K562 (cell line): ENCODE measurements at regions not wholly inside any gene's neighbourhood (a gene's known extent, or its start where the extent isn't known, plus 50 kb on each side); places are given as distances from the start of the nearest gene placed in this dataset.

Experiments
- CXXC5 ChIP-seq: fragments of 250-450 bp; sonication (Bioruptor Pico); IDR thresholded peaks from 2 replicates; pipeline ENCODE4 v1.8.0; 2022; ENCODE audit warnings: inconsistent platforms, mild to moderate bottlenecking, moderate library complexity
- ESRRA ChIP-seq: fragments of 450-650 bp; IDR thresholded peaks from 2 replicates; pipeline ENCODE4 v1.6.1; 2014; ENCODE audit warnings: low read depth, mild to moderate bottlenecking, moderate library complexity, borderline replicate concordance
- ETS1 ChIP-seq: conservative IDR thresholded peaks from 2 replicates; pipeline ENCODE4 v1.6.1; 2011; ENCODE audit warnings: low read depth, mild to moderate bottlenecking, low read length; ENCODE audit not compliant: control insufficient read depth
- GATA2 ChIP-seq: sonication (generic); formaldehyde crosslinking; IDR thresholded peaks from 2 replicates; pipeline ENCODE4 v1.4.0; 2020; ENCODE audit warnings: mild to moderate bottlenecking, missing genetic modification reagents
- HCFC1 ChIP-seq: IDR thresholded peaks from 2 replicates; pipeline ENCODE4 v1.6.1; 2012; ENCODE audit warnings: low read depth, low read length, improper control_type of control experiment
- HNRNPL ChIP-seq: fragments of 200-400 bp; formaldehyde crosslinking; IDR thresholded peaks from 2 replicates; pipeline ENCODE4 v1.6.1; 2017; ENCODE audit warnings: low read depth, mild to moderate bottlenecking, low read length
- MEF2D ChIP-seq: conservative IDR thresholded peaks from 2 replicates; pipeline ENCODE4 v1.6.1; 2016; ENCODE audit warnings: low read depth, missing genetic modification characterization, missing compliant biosample characterization
- MYNN ChIP-seq, 2 experiments: sonication (generic); formaldehyde crosslinking in 1 of 2; IDR thresholded peaks; 2 replicates each; pipeline versions ENCODE4 v1.5.0 to v1.6.1; 2016 to 2020; ENCODE audit warnings: antibody characterized with exemption in 1 of 2, missing genetic modification reagents in 1 of 2
- NEUROD1 ChIP-seq: fragments of 150-350 bp; IDR thresholded peaks from 2 replicates; pipeline ENCODE4 v1.6.1; 2014; ENCODE audit warnings: borderline replicate concordance, low read length, low read depth; ENCODE audit not compliant: partially characterized antibody
- PBX2 ChIP-seq, 2 experiments: IDR thresholded peaks in 1 of 2; conservative IDR thresholded peaks in 1 of 2; 2 replicates each; pipeline ENCODE4 v1.6.1; 2016; ENCODE audit warnings: low read depth in 2 of 2, mild to moderate bottlenecking in 1 of 2, missing compliant biosample characterization in 1 of 2, missing genetic modification characterization in 1 of 2, moderate library complexity in 1 of 2
- PHF21A ChIP-seq: fragments of 450-650 bp; IDR thresholded peaks from 2 replicates; pipeline ENCODE4 v1.6.1; 2017; ENCODE audit warnings: low read depth, borderline replicate concordance
- SIN3A ChIP-seq, 2 experiments: fragments of 150-350 bp in 1 of 2; IDR thresholded peaks; 2 replicates each; pipeline ENCODE4 v1.6.1; 2011 to 2016; ENCODE audit warnings: borderline replicate concordance in 2 of 2, low read depth in 2 of 2, low read length in 2 of 2, mild to moderate bottlenecking in 2 of 2, moderate library complexity in 2 of 2; ENCODE audit not compliant: control insufficient read depth in 1 of 2
- SMAD1 ChIP-seq: fragments of 150-350 bp; IDR thresholded peaks from 2 replicates; pipeline ENCODE4 v1.6.1; 2014; ENCODE audit warnings: low read length, low read depth; ENCODE audit not compliant: partially characterized antibody
- SOX6 ChIP-seq: fragments of 450-650 bp; IDR thresholded peaks from 2 replicates; pipeline ENCODE4 v1.6.1; 2014; ENCODE audit warnings: mild to moderate bottlenecking
- TCF3 ChIP-seq: sonication (generic); formaldehyde crosslinking; IDR thresholded peaks from 2 replicates; pipeline ENCODE4 v1.4.0; 2020; ENCODE audit warnings: mild to moderate bottlenecking, missing genetic modification reagents
- TEAD1 ChIP-seq, 2 experiments: fragments of 450-650 bp in 1 of 2; sonication (generic) in 1 of 2; formaldehyde crosslinking; IDR thresholded peaks; 2 replicates each; pipeline versions ENCODE4 v1.4.0 to v1.8.0; 2020 to 2022; ENCODE audit warnings: mild to moderate bottlenecking in 2 of 2, missing genetic modification reagents in 1 of 2
- TFAP4 ChIP-seq: sonication (generic); formaldehyde crosslinking; IDR thresholded peaks from 2 replicates; pipeline ENCODE4 v1.8.0; 2022; ENCODE audit warnings: missing genetic modification reagents, mild to moderate bottlenecking, moderate library complexity, borderline replicate concordance
- U2AF1 ChIP-seq: fragments of 200-400 bp; formaldehyde crosslinking; optimal IDR thresholded peaks from 2 replicates; pipeline ENCODE3; 2017; ENCODE audit warnings: mild to moderate bottlenecking, low read depth, low read length, moderate library complexity
- YY1 ChIP-seq, 3 experiments: IDR thresholded peaks; 2 replicates each; pipeline ENCODE4 v1.6.1; 2011; ENCODE audit warnings: low read length in 2 of 3, mild to moderate bottlenecking in 2 of 3, moderate library complexity in 2 of 3, borderline replicate concordance in 1 of 3, control low read depth in 1 of 3, low read depth in 1 of 3; ENCODE audit not compliant: insufficient read depth in 3 of 3, insufficient replicate concordance in 2 of 3, control insufficient read depth in 1 of 3, insufficient read length in 1 of 3; ENCODE audit errors: extremely low read depth in 1 of 3
- ZBED1 ChIP-seq: IDR thresholded peaks from 2 replicates; pipeline ENCODE4 v1.6.1; 2014
- ZNF175 ChIP-seq: fragments of 200-800 bp; sonication (Bioruptor generic); IDR thresholded peaks from 2 replicates; pipeline ENCODE4 v1.6.1; 2016; ENCODE audit warnings: low read depth, mild to moderate bottlenecking, missing genetic modification characterization, missing compliant biosample characterization

GRCh38 chr11:69905611-69906452 is 86.6 kb upstream of the FGF3 start (continued):
- TF ChIP-seq TFAP4 = peak; percentile 57; the same call in 1 of the 2 replicates
- peak; percentile 98 for TF ChIP-seq GATA2 (CRISPR knock-in tag)
- TF ChIP-seq CXXC5 = peak; percentile 97
- peak; percentile 82; the same call in 1 of the 2 replicates for TF ChIP-seq ZNF175 (CRISPR knock-in tag)
- TF ChIP-seq NEUROD1 = peak; percentile 21
- TF ChIP-seq SIN3A (IDR thresholded peaks at IDR 0.05; ENCODE audit: borderline replicate concordance in 2 of 2, control insufficient read depth in 1 of 2, low read depth in 2 of 2, low read length in 2 of 2) = no peak
- TF ChIP-seq TEAD1 (CRISPR knock-in tag; IDR thresholded peaks at IDR 0.05) = 0 out of 4 replicates have a peak, but pooled peaks of 1 of the 2 experiments have one; percentile 31
- peak; percentile 92 for TF ChIP-seq MYNN (IDR thresholded peaks at IDR 0.05)
- TF ChIP-seq MYNN (CRISPR knock-in tag; IDR thresholded peaks at IDR 0.05) = no peak
- no peak for TF ChIP-seq HNRNPL
- no peak for TF ChIP-seq PBX2 (CRISPR knock-in tag; IDR thresholded peaks at IDR 0.05; ENCODE audit: low read depth)
- peak; percentile 47; the same call in 1 of the 2 replicates for TF ChIP-seq PBX2 (tag; conservative IDR thresholded peaks at IDR 0.05; ENCODE audit: low read depth)
- TF ChIP-seq U2AF1 = no peak
- peak; percentile 88 for TF ChIP-seq SOX6
- TF ChIP-seq ETS1 = peak; percentile 54; the same call in 1 of the 2 replicates
- no peak for TF ChIP-seq ZBED1
- TF ChIP-seq SMAD1 = peak; percentile 49
- TF ChIP-seq ESRRA = 0 out of 2 replicates have a peak, but pooled peaks have one; percentile 14
- no peak for TF ChIP-seq PHF21A
- peak in 1 of 3 experiments; percentile 38 for TF ChIP-seq YY1 (IDR thresholded peaks at IDR 0.05; ENCODE audit: borderline replicate concordance in 1 of 3, control insufficient read depth in 1 of 3, extremely low read depth in 1 of 3, insufficient read depth in 3 of 3, insufficient read length in 1 of 3, insufficient replicate concordance in 2 of 3, low read depth in 1 of 3, low read length in 2 of 3)
- TF ChIP-seq TCF3 (CRISPR knock-in tag) = peak; percentile 98
- TF ChIP-seq MEF2D (tag) = 0 out of 2 replicates have a peak, but pooled peaks have one; percentile 46
- no peak for TF ChIP-seq HCFC1
